OCI-LY7 (cell line): ENCODE measurements at regions not wholly inside any gene's neighbourhood (a gene's known extent, or its start where the extent isn't known, plus 50 kb on each side); places are given as distances from the start of the nearest gene placed in this dataset.

Source experiments
- BruUV-seq: library from RNA; stranded (reverse); fragments of 400-500 nt; replicated peaks from 2 replicates; lab custom pipeline; 2021; lab: Mats Ljungman, UMichigan
- CTCF ChIA-PET: fragments of 300-600 bp; sonication (Branson Sonifier 250); formaldehyde crosslinking; loops from one replicate; lab custom pipeline; 2022; ENCODE audit warnings: antibody characterized with exemption; ENCODE audit not compliant: unreplicated experiment; lab: Charles Lee
- POLR2A ChIA-PET: fragments of 300-600 bp; sonication (Branson Sonifier 250); formaldehyde crosslinking; loops from one replicate; lab custom pipeline; 2022; ENCODE audit warnings: antibody characterized with exemption; lab: Charles Lee
- DNase-seq: peaks from one replicate; pipeline ENCODE4 v3.0.0-alpha.2; 2015; ENCODE audit warnings: low spot score
- H2AFZ ChIP-seq: fragments of 200-600 bp; sonication (generic), shearing (Covaris generic); 2 replicates; pipeline ENCODE4 v1.6.1; 2014; ENCODE audit warnings: mild to moderate bottlenecking, antibody characterized with exemption, low read length, moderate library complexity
- H3K27ac ChIP-seq: fragments of 200-600 bp; sonication (generic); 2 replicates; pipeline ENCODE4 v1.5.1; 2014; ENCODE audit warnings: mixed run types, low read depth, mild to moderate bottlenecking, moderate library complexity, low read length, inconsistent platforms; ENCODE audit not compliant: poor library complexity, severe bottlenecking
- H3K36me3 ChIP-seq: fragments of 200-600 bp; sonication (generic); 2 replicates; pipeline ENCODE4 v1.6.1; 2014; ENCODE audit warnings: mild to moderate bottlenecking, antibody characterized with exemption, low read length, moderate library complexity, mixed read lengths; ENCODE audit not compliant: insufficient read depth
- H3K4me1 ChIP-seq: fragments of 200-600 bp; sonication (generic); 2 replicates; pipeline ENCODE4 v1.5.1; 2014; ENCODE audit warnings: mild to moderate bottlenecking, low read length; ENCODE audit not compliant: insufficient read depth, poor library complexity, severe bottlenecking
- H3K4me2 ChIP-seq: fragments of 200-600 bp; sonication (generic); 2 replicates; pipeline ENCODE4 v1.6.1; 2014; ENCODE audit warnings: mild to moderate bottlenecking, low read length
- H3K4me3 ChIP-seq: fragments of 200-600 bp; sonication (generic); 2 replicates; pipeline ENCODE4 v1.5.1; 2014; ENCODE audit warnings: mild to moderate bottlenecking, low read depth, low read length; ENCODE audit not compliant: poor library complexity, severe bottlenecking
- H3K79me2 ChIP-seq: fragments of 200-600 bp; sonication (generic); 2 replicates; pipeline ENCODE4 v1.6.1; 2016; ENCODE audit warnings: low read depth, mild to moderate bottlenecking, low read length, moderate library complexity, mixed read lengths; ENCODE audit not compliant: insufficient read depth
- H3K9me2 ChIP-seq: fragments of 200-600 bp; sonication (generic); 2 replicates; pipeline ENCODE4 v1.6.1; 2016; ENCODE audit warnings: mild to moderate bottlenecking, low read length, mixed read lengths; ENCODE audit not compliant: insufficient read depth
- H3K9me3 ChIP-seq: fragments of 200-600 bp; sonication (generic); 2 replicates; pipeline ENCODE4 v1.6.1; 2014; ENCODE audit warnings: mild to moderate bottlenecking, mixed run types, low read length, mixed read lengths
- H4K20me1 ChIP-seq: fragments of 200-600 bp; sonication (generic); 2 replicates; pipeline ENCODE4 v1.6.1; 2014; ENCODE audit warnings: mild to moderate bottlenecking, antibody characterized with exemption, low read length, moderate library complexity, mixed read lengths; ENCODE audit not compliant: insufficient read depth
- EZH2phosphoT487 ChIP-seq: fragments of 200-600 bp; sonication (generic); IDR thresholded peaks from 2 replicates; pipeline ENCODE4 v1.6.1; 2018; ENCODE audit warnings: low read depth, borderline replicate concordance, mild to moderate bottlenecking, mixed run types, antibody characterized with exemption, low read length, moderate library complexity, mixed read lengths
- intact Hi-C: fragments of 100-400 bp; cut with micrococcal nuclease; formaldehyde crosslinking; loops from one replicate; pipeline ENCODE4 v1.10.0; 2022; ENCODE audit not compliant: unreplicated experiment
- TF ChIP-seq, protein P1 (sequence below): fragments of 200-600 bp; sonication (generic); conservative IDR thresholded peaks from 2 replicates; pipeline ENCODE4 v1.5.1; 2014; ENCODE audit warnings: mild to moderate bottlenecking, antibody characterized with exemption, low read length, moderate library complexity, mixed read lengths

DNA sequence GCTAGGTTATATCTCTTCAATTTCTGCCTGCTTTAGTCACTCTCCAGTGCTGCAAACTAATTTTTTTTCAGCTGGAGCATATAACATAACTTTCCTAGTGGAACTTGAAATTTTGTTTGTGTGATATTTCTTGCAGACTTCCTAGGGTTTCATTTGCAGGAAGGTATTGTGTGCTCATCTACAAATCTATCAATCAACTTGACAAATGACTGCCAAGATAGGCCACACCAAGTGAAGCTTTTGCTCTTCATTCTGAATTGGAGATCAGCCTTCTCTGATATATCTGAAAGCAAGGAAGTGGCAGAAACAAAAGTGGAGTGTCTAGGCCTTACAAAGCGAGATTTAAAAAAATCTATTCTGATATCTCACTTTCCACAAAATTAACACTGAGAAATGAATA, 551.1 kb upstream of the LRFN5 start:
- H3K9me2 ChIP-seq, result no peaks in the 10 kb centered on the region
- intact Hi-C loops, result no loop called here
- no peak overlapping the region for H3K4me2 ChIP-seq
- no peaks in the 10 kb centered on the region for H4K20me1 ChIP-seq
- no TSS peak for BruUV-seq
- ChIA-PET CTCF (no interaction called here), POLR2A (no interaction called here)
- no peak for TF ChIP-seq EZH2phosphoT487
- TF ChIP-seq, protein P1, sequence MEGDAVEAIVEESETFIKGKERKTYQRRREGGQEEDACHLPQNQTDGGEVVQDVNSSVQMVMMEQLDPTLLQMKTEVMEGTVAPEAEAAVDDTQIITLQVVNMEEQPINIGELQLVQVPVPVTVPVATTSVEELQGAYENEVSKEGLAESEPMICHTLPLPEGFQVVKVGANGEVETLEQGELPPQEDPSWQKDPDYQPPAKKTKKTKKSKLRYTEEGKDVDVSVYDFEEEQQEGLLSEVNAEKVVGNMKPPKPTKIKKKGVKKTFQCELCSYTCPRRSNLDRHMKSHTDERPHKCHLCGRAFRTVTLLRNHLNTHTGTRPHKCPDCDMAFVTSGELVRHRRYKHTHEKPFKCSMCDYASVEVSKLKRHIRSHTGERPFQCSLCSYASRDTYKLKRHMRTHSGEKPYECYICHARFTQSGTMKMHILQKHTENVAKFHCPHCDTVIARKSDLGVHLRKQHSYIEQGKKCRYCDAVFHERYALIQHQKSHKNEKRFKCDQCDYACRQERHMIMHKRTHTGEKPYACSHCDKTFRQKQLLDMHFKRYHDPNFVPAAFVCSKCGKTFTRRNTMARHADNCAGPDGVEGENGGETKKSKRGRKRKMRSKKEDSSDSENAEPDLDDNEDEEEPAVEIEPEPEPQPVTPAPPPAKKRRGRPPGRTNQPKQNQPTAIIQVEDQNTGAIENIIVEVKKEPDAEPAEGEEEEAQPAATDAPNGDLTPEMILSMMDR, result no peak
- no peak for DNase-seq
- no peaks in the 10 kb centered on the region for H3K36me3 ChIP-seq
- no peaks in the 10 kb centered on the region for H3K4me1 ChIP-seq
- H2AFZ ChIP-seq, result no peak overlapping the region
- no peaks in the 10 kb centered on the region for H3K79me2 ChIP-seq
- no peaks in the 10 kb centered on the region for H3K9me3 ChIP-seq
- no peak overlapping the region for H3K4me3 ChIP-seq
- no peak overlapping the region for H3K27ac ChIP-seq

DNA sequence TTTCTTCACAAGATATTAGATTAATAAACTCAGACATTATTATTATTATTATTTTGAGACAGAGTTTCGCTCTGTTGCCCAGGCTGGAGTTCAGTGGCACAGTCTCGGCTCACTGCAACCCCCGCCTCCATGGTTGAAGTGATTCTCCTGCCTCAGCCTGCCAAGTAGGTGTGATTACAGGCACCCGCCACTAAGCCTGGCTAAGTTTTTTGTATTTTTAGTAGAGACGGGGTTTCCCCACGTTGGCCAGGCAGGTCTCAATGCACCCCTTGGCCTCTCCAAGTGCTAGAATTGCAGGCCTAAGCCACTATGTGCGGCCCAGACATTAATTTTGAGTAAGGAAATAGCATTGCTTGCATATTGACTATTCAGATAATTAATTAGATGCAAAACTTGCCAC, 554.9 kb upstream of the LRFN5 start:
- DNase-seq, result no peak
- Histone ChIP-seq H3K36me3 (no peaks in the 10 kb centered on the region), H3K27ac (no peak overlapping the region), H3K9me3 (0 out of 2 replicates have a peak, but pooled peaks cover 4% of the 10 kb centered on the region), H3K9me2 (no peaks in the 10 kb centered on the region), H2AFZ (no peak overlapping the region), H3K4me2 (no peak overlapping the region), H3K4me3 (no peak overlapping the region), H4K20me1 (no peaks in the 10 kb centered on the region), H3K4me1 (no peaks in the 10 kb centered on the region), H3K79me2 (no peaks in the 10 kb centered on the region)
- CTCF ChIA-PET, result no interaction called here
- POLR2A ChIA-PET, result no interaction called here
- BruUV-seq, result no TSS peak
- intact Hi-C loops, result loop anchor here (5.0 kb wide), 1 partner anchor 884 kb away; no protein-coding TSS in a partner anchor
- TF ChIP-seq, protein P1, result no peak
- no peak for TF ChIP-seq EZH2phosphoT487

DNA sequence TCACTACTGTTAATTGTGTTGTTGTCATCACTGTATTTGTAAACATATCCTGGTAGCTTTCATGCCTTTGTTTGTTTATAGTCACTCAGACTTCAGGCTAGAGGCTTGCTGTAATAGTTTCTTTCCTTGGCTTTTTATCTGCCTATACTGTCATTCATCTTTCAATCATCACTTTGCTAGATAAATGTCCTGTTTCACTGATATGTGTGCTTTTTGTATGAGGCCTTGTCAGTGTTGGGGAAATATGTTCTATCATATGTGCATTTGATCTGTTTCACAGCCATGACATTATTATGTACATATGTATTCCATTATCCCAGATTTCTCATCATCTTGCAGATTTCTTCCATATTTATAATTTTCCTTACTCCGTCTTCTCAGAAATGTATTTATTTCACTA, 558.9 kb upstream of the LRFN5 start:
- H3K9me3 ChIP-seq, result 0 out of 2 replicates have a peak, but pooled peaks cover 4% of the 10 kb centered on the region
- no peaks in the 10 kb centered on the region for H3K79me2 ChIP-seq
- no peaks in the 10 kb centered on the region for H3K9me2 ChIP-seq
- no peaks in the 10 kb centered on the region for H3K36me3 ChIP-seq
- H2AFZ ChIP-seq, result no peak overlapping the region
- intact Hi-C loops, result no loop called here
- no peaks in the 10 kb centered on the region for H4K20me1 ChIP-seq
- no peak overlapping the region for H3K27ac ChIP-seq
- TF ChIP-seq, protein P1, result no peak
- no peak for TF ChIP-seq EZH2phosphoT487
- ChIA-PET CTCF (no interaction called here), POLR2A (no interaction called here)
- H3K4me2 ChIP-seq, result no peak overlapping the region
- H3K4me3 ChIP-seq, result no peak overlapping the region
- no peaks in the 10 kb centered on the region for H3K4me1 ChIP-seq
- no peak for DNase-seq
- no TSS peak for BruUV-seq
